Suprapubic skin (tissue), 4 donors: ENCODE measurements at regions not wholly inside any gene's neighbourhood (a gene's known extent, or its start where the extent isn't known, plus 50 kb on each side); places are given as distances from the start of the nearest gene placed in this dataset.

Experiments used
- DNase-seq, 2 donors: peaks; one replicate each; pipeline ENCODE4 v3.0.0-alpha.2; 2019; ENCODE audit warnings: low spot score in 2 of 2
- H3K27ac ChIP-seq: fragments of 200-600 bp; sonication (generic); one replicate; pipeline ENCODE4 v1.5.1; 2019
- H3K27me3 ChIP-seq: fragments of 200-600 bp; sonication (generic); one replicate; pipeline ENCODE4 v1.5.1; 2019
- H3K36me3 ChIP-seq: fragments of 200-600 bp; sonication (generic); one replicate; pipeline ENCODE4 v1.5.1; 2019
- H3K4me1 ChIP-seq: fragments of 200-600 bp; sonication (generic); one replicate; pipeline ENCODE4 v1.5.1; 2019
- H3K4me3 ChIP-seq: fragments of 200-600 bp; sonication (generic); one replicate; pipeline ENCODE4 v1.5.1; 2019; ENCODE audit warnings: mild to moderate bottlenecking
- H3K9me3 ChIP-seq: fragments of 200-600 bp; sonication (generic); one replicate; pipeline ENCODE4 v1.5.1; 2019
- CTCF ChIP-seq, 2 donors: fragments of 200-600 bp in 1 of 2; fragments of 450-650 bp in 1 of 2; sonication (generic) in 1 of 2; IDR thresholded peaks; one replicate each; pipeline ENCODE4 v1.5.1; 2016 to 2019; ENCODE audit warnings: antibody characterized with exemption in 2 of 2, mild to moderate bottlenecking in 1 of 2, moderate library complexity in 1 of 2
- EP300 ChIP-seq: sonication (generic); formaldehyde crosslinking; IDR thresholded peaks from one replicate; pipeline ENCODE4 v1.6.1; 2017; ENCODE audit warnings: antibody characterized with exemption
- POLR2A ChIP-seq, 2 donors: fragments of 450-650 bp; IDR thresholded peaks; one replicate each; pipeline ENCODE4 v1.6.1; 2017; ENCODE audit warnings: antibody characterized with exemption in 2 of 2, mild to moderate bottlenecking in 2 of 2, moderate library complexity in 2 of 2
- POLR2AphosphoS5 ChIP-seq, 3 donors: sonication (generic); formaldehyde crosslinking; IDR thresholded peaks; one replicate each; pipeline ENCODE4 v1.6.1; 2017; ENCODE audit warnings: antibody characterized with exemption in 3 of 3
- WGBS: methylation state at CpG from one replicate; pipeline ENCODE4 v1.1.5; 2018; 5-methylcytosine and 5-hydroxymethylcytosine counted together

- Histone ChIP-seq H3K27ac (no peak overlapping the region), H3K4me1 (peaks cover 17% of the 10 kb centered on the region), H3K36me3 (no peaks in the 10 kb centered on the region), H3K9me3 (no peaks in the 10 kb centered on the region), H3K27me3 (no peaks in the 10 kb centered on the region), H3K4me3 (no peak overlapping the region)
- DNase-seq: no peak
- TF ChIP-seq CTCF (IDR thresholded peaks at IDR 0.05) (no peak), EP300 (no peak), POLR2AphosphoS5 (IDR thresholded peaks at IDR 0.05) (no peak), POLR2A (IDR thresholded peaks at IDR 0.05) (no peak)
- WGBS: 89% methylated on average over 4 of the region's 4 CpGs
Measured at GRCh38 chr9:21683484-21684175, 118.8 kb upstream of the MTAP start.

GRCh38 chr9:21684231-21684630, 118.2 kb upstream of the MTAP start:
- TF ChIP-seq CTCF (IDR thresholded peaks at IDR 0.05) (no peak), POLR2AphosphoS5 (IDR thresholded peaks at IDR 0.05) (no peak)
- Histone ChIP-seq H3K27ac (no peak overlapping the region), H3K4me3 (no peak overlapping the region), H3K36me3 (no peaks in the 10 kb centered on the region), H3K27me3 (no peaks in the 10 kb centered on the region), H3K9me3 (no peaks in the 10 kb centered on the region), H3K4me1 (peaks cover 20% of the 10 kb centered on the region)
- WGBS: 60% methylated on average over 2 of the region's 2 CpGs
- DNase-seq: no peak

- Histone ChIP-seq H3K27me3 (no peaks in the 10 kb centered on the region), H3K4me3 (no peak overlapping the region), H3K4me1 (peaks cover 20% of the 10 kb centered on the region), H3K9me3 (no peaks in the 10 kb centered on the region), H3K27ac (no peak overlapping the region), H3K36me3 (no peaks in the 10 kb centered on the region)
- no peak for TF ChIP-seq CTCF (IDR thresholded peaks at IDR 0.05)
- TF ChIP-seq POLR2AphosphoS5 (IDR thresholded peaks at IDR 0.05): no peak
- TF ChIP-seq EP300: no peak
- no peak for TF ChIP-seq POLR2A (IDR thresholded peaks at IDR 0.05)
- DNase-seq: no peak
- WGBS: 36% methylated on average over 2 of the region's 2 CpGs
Measured at GRCh38 chr9:21684831-21685362, 117.5 kb upstream of the MTAP start.

- 91% methylated on average over 6 of the region's 6 CpGs for WGBS
Measured at GRCh38 chr9:21685502-21685901, 116.9 kb upstream of the MTAP start.

More at GRCh38 chr9:21685502-21685901, 116.9 kb upstream of the MTAP start:
- no peak for DNase-seq
- no peaks in the 10 kb centered on the region for H3K27me3 ChIP-seq
- H3K4me1 ChIP-seq: peaks cover 20% of the 10 kb centered on the region
- TF ChIP-seq EP300: no peak
- TF ChIP-seq POLR2AphosphoS5 (IDR thresholded peaks at IDR 0.05): no peak
- TF ChIP-seq CTCF (IDR thresholded peaks at IDR 0.05): no peak
- TF ChIP-seq POLR2A (IDR thresholded peaks at IDR 0.05): no peak
- no peak overlapping the region for H3K27ac ChIP-seq
- no peak overlapping the region for H3K4me3 ChIP-seq
- H3K9me3 ChIP-seq: no peaks in the 10 kb centered on the region
- no peaks in the 10 kb centered on the region for H3K36me3 ChIP-seq
